ENCODE measurements at regions not wholly inside any gene's neighbourhood (a gene's known extent, or its start where the extent isn't known, plus 50 kb on each side); places are given as distances from the start of the nearest gene placed in this dataset.

GRCh38 chr21:35430260-35430659 is 381.2 kb upstream of the RUNX1 start:
- TF ChIP-seq CTCF (IDR thresholded peaks at IDR 0.05; ENCODE audit: extremely low read depth in 1 of 2, insufficient read depth in 1 of 2, low read depth in 1 of 2, low read length in 2 of 2) (no peak), FOS (IDR thresholded peaks at IDR 0.05; ENCODE audit: borderline replicate concordance, insufficient read depth, low read length) (no peak), POLR2A (IDR thresholded peaks at IDR 0.05; ENCODE audit: low read depth, low read length) (no peak), MAX (IDR thresholded peaks at IDR 0.05; ENCODE audit: insufficient read depth, insufficient read length) (no peak), MYC (IDR thresholded peaks at IDR 0.05; ENCODE audit: low read depth, low read length) (no peak)

Measured in endothelial cell of umbilical vein (primary cell).